ENCODE measurements at regions not wholly inside any gene's neighbourhood (a gene's known extent, or its start where the extent isn't known, plus 50 kb on each side); places are given as distances from the start of the nearest gene placed in this dataset.
A peak's percentile ranks its signal among the peaks of the same experiment; 100 is the strongest.

DNA sequence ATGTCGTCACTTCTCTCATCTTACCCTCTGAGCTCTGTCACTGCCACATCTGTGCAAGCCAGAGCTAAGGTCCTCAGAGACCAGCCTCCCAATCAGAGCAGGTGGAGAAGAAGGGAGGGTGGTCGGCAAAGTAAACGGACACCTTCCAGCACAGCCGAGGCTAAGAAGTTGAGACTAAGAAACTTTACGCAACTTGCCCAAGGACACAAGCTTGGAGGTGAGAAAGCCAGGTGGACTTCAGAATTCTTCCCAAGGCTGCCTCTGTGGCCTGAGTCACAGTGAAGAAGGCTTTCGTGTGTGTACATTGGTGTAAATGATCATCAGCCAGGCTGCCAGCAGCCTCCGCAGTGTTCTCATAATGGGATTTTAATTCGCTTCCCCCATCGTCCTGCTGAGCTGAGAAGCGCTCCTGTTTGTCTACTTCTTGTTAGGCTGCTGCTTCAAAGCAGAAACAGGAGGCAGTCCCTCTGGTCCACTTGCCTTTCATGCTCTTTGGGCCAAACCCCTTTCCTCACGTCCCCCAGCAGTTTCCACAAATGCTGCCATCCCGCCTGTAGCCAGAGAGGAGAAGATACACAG lies 125.0 kb upstream of the RPL38 start:
- no peak for DNase-seq

DNA sequence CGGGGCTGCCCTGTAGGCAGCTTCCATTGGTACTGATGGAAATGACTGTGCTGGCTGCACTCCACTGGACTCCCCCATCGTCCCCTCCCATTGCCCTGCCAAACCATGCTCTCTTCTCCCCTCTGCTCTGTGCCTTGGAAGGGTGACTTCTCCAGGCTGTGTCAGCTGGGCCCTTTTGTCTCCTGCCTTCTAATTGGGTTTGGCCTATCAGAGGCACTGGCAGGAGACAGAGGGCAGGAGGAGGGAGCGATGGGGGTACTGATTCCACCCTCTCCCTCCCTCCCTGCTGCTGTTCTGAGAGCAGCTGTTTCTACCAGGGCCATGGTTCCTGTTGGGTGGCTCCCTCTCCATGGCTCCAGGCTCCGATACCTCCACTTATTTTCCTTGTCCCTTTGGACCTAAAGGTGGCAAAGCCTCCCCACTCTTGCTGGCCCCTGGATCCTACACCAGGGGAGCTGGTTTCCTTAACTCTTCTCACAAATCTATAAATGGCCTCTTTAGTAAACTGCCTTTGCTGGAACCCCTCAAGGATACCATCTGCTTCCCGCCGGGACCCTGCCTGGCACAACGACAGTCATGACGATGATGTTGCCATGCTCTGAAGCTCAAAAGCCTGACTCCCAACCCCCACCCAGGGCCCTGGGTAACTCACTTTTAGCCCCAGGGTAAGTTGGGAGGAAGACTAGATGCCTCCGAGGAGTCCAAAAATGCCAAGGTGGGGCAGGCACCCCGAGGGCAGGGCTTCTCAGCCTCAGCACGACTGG lies 123.8 kb upstream of the RPL38 start:
- no peak for DNase-seq

DNA sequence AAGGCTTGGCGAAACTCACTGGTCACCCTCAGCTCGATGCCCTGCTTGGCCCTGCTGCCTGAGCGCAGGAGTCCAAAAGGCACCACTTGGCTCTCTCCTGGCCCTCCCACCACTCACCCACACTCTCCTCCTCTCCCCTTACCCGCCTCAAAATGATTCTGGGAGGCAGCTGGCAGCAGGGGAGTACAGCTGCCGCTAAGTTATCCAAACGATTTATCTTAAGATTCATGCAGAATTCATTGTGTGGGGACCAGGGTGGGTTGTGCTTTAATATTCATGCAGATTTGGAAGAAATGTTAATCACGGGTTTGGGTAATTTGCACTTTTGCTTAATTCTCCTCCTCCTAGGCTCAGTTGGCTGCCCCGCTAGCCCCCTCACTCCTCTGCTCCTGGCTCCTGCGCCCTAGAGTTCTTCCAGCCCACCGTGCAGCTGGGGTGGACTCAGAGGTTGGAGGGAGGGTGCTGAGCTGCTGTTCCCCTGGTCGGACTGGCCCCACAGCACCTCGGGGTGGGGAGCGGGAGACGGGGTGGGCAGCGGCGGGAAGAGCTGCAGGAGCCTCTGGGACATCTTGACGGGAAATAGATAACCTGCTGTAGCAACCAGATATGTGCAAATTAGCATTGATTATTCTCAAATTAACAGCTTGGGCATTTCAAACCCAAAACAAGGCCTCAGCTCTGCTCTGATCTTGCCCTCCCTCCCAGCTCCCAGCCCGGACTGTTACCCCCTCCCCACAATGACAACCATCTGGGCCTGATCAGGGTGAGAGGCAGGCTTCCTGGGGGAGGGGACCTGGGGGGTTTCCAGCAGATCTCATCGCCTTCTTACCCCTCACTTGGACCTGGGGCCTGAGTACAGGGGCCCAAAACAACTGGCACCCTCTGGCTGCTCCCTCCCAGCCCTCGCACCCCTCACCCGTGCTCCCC lies 122.6 kb upstream of the RPL38 start:
- DNase-seq: no peak

GRCh38 chr17:74082886-74083285 lies 120.6 kb upstream of the RPL38 start:
- no peak for DNase-seq

DNA sequence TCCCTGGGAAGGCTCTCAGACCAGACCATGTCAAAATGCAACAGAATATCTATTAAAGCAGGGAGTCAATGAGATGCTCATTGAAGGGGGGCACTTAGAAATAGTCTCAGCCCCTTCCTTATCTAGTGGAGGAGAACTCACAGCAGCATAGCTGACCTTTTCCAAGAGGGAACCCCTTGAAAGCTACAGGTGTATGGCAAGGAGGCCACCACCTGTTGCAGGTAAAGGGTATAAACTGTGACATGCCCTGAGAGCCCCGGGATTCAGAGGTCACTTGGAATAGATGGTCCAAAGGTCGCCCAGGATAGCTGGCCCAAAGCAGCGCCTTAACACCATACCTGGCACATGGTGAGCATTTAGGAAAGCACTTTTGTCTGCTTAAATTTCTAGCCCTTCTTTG lies 120.2 kb upstream of the RPL38 start:
- DNase-seq: no peak

- DNase-seq: no peak
Observed at GRCh38 chr17:74085434-74085833, 118.0 kb upstream of the RPL38 start.

GRCh38 chr17:74087002-74087585 lies 116.4 kb upstream of the RPL38 start:
- no peak for DNase-seq

DNA sequence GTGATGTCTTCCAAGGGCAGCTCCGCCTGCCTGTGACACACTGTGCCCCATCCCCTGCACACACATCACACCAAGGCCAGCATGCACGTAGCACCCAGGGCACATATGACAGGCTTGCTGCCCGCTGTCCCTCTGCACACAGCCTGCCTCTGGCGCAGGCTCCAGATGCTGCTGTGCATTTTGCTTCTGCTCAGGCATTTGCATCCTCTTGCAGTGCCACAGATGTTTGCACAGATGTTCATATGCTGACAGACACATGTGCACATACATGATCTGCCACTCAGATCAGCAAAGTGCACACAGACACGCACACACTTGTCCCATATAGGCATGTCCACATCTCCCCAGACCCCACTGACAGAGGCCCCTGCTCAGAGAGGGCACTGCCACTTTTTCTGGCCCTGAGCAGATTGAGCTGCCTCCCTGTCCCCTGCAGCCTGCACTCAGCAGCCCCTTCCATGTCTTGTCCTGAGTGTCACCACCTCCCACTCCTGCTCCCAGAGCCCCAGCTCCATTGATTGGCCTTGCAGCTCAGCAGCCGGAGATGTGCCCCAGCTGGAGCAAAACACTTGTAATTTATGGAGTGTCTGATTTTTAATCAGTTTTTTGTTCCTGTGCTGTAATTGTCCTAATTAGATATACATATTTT lies 115.1 kb upstream of the RPL38 start:
- DNase-seq: no peak

GRCh38 chr17:74088934-74089329 lies 114.5 kb upstream of the RPL38 start:
- DNase-seq: no peak

DNA sequence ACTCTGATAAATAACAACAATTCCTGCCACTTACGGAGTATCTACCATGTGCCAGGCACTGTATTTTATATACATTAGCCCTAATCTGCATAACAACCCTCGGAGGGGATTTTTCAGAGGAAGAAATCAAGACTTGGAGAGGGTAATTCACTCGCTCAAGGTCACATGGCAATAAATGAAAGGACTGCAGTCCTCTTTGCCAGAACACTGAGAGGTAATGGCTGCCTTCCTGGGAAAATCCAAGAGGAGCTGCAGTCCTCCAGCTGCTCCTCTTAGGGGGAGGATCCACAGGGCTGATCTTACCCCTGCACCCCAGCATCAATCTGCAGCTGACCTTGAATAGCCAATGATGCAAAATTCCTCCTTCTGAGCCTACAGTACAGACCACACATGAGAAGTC lies 114.1 kb upstream of the RPL38 start:
- no peak for DNase-seq

- peak in 14 of 51 donors; percentile 1 to 42 (median 16) for DNase-seq
Observed at GRCh38 chr17:74089869-74090464, 113.5 kb upstream of the RPL38 start.

DNA sequence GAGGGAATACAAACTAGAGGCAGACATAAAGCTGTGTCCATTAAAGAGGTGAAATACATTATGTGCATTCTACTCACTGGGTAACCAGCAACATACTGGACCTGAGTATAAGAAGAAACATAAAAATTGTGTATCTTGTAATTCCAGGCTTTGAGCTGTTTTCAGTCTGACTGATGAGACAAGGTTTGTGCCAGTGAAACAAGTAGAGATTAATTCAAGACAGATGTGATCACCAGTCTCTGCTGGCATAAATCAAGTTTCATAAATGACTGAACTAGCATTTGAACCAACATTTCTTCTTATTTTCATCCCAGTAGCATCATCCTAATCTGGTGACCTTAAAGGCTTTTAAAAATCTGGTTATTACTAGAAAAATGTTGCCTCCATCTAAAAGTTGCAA lies 108.8 kb upstream of the RPL38 start:
- no peak for DNase-seq

DNA sequence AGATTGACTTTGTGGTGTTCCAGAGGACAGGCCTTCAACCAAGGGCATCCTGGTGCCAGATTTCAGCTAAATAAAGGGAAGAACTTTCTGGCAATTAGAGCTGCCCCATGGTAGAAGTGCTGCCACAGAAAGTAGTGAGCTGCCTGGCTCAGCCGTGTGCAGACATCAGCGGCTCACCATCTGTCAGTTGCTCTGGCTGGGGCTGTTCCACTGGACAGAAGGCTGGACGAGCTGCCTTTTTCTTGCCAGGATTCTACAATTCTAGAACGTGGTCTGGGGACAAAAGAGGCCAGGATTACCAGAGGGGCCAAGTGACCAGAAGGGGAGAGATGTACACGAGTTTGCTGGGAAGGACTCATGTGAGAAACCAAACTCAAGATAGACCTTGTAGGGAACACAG lies 107.0 kb upstream of the RPL38 start:
- DNase-seq: no peak

GRCh38 chr17:74097450-74098135 lies 105.9 kb upstream of the RPL38 start:
- peak in 1 of 51 donors; percentile 42 for DNase-seq

DNA sequence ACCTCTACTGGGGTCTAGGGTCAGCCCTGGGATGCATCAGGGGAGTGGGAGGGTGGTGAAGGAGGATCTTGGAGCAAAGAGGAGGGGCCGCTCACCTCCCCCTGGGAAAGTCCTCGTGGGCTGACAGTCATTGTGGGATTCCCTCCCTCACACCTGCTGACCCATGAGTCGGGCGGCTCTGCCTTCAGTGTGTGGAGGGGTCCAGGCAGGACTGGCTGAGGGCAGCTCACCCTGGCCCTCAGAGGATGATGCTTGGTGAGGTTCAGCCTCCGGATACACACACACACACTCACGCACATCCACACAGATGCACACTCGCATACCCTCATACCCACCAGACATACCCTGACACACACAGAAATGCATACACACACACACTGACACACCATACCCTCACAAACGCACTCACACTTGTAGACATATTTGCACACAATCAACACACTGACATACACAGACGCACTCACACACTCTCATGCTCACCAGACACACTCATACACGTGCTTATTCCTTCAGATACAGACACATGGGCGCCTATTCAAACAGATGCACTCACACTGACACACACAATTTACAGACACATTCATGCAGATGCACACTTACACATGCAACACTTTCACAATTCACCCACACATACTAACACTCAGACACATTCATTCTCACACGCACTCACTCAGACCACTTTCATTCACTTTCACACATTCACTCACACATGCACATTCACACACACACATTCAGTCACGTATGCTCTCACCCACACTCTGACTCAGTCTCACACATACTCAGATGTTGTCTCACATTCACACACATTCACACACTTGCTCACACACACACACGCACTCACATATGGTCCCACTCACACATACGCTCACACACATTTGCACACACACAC lies 105.1 kb upstream of the RPL38 start:
- no peak for DNase-seq

- DNase-seq: no peak
Observed at GRCh38 chr17:74099442-74100340, 103.8 kb upstream of the RPL38 start.

DNA sequence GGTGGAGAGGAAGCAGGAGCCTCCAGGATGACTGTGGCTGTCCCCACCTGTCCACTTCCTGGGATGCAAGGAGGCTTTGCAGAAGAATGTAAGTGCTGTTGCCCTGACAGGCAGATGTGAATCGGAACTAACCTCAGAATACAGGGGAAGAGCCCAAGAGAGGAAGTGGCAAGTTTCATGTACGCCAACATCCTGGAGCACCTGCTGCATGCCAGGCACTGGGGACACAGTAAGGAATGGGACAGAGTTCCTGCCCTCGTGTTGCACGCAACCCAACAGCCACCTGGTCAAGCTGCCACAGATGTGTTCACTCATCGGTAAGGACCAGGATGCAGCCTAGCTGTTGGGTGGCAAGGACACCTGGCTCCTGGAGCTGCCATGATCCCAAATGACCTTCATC lies 98.6 kb upstream of the RPL38 start:
- DNase-seq: no peak

GRCh38 chr17:74107107-74107506 lies 96.4 kb upstream of the RPL38 start:
- no peak for DNase-seq
